Activated CD4-positive, alpha-beta T cell treated with anti-CD3 and anti-CD28 coated beads, Interleukin-2, amount 10 ng/mL, durations not matched to agents 7 days and 5 days (primary cell): ENCODE measurements at regions not wholly inside any gene's neighbourhood (a gene's known extent, or its start where the extent isn't known, plus 50 kb on each side); places are given as distances from the start of the nearest gene placed in this dataset.

Experiments
- CTCF ChIA-PET: fragments of 350-600 bp; sonication (Branson Sonifier 250); formaldehyde crosslinking; loops from one replicate; lab custom pipeline; 2021; ENCODE audit warnings: antibody characterized with exemption; lab: Charles Lee
- POLR2A ChIA-PET: fragments of 350-600 bp; sonication (Branson Sonifier 250); formaldehyde crosslinking; loops from one replicate; lab custom pipeline; 2021; ENCODE audit warnings: antibody characterized with exemption; lab: Charles Lee
- DNase-seq: peaks from one replicate; pipeline ENCODE4 v3.0.0-alpha.2; 2020
- H3K27ac Mint-ChIP-seq: one replicate; pipeline ENCODE4 v1.8.0; 2021; ENCODE audit warnings: mild to moderate bottlenecking, moderate library complexity, mixed read lengths
- H3K27me3 Mint-ChIP-seq: one replicate; pipeline ENCODE4 v1.8.0; 2021; ENCODE audit warnings: mixed read lengths
- H3K36me3 Mint-ChIP-seq: one replicate; pipeline ENCODE4 v1.8.0; 2021; ENCODE audit warnings: low read depth, mixed read lengths
- H3K4me1 Mint-ChIP-seq: one replicate; pipeline ENCODE4 v1.8.0; 2021; ENCODE audit warnings: mixed read lengths
- H3K4me3 Mint-ChIP-seq: one replicate; pipeline ENCODE4 v1.8.0; 2021; ENCODE audit warnings: mild to moderate bottlenecking, moderate library complexity, mixed read lengths
- H3K9me3 Mint-ChIP-seq: one replicate; pipeline ENCODE4 v1.8.0; 2021; ENCODE audit warnings: mixed read lengths

DNA sequence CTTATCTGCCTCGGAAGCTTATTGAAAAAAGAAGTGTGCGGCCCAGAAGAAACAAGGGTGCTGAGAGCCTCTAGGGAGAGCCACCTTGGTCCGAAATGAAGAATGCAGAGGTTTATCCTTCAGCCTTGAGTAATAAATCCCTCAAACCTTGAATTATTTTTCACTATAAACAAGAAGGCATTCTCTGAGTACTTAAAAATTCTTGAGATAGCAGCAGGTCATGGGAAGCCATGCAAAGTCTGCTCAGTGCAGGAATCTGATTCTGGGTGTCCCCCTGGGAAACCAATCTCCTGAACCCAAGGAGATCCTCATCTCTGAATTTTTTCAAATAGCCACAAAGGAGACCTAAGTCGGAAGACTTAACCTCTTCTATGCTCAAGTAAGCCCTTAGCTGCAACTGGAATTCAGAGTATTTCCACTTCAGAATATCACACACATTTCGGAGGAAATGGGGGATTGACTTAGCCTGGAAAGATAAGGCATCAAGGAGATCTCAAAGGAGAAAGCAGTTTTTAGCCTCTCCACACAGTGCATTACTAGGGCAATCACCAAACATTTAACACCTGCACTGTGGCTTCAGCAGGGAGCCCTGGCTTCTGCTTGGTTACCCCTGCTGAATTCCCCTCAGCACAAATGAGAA is 365.0 kb downstream of the ETS1 start:
- ChIA-PET POLR2A (no interaction called here), CTCF (interaction anchor here (0.5 to 1.1 kb wide), 3 partner anchors 12 to 258 kb away, joined by 3 to 4 read pairs (median 3); no protein-coding TSS in a partner anchor)
- H3K4me3 Mint-ChIP-seq: no peak overlapping the region
- peaks cover 3% of the 10 kb centered on the region for H3K9me3 Mint-ChIP-seq
- no peaks in the 10 kb centered on the region for H3K27me3 Mint-ChIP-seq
- H3K4me1 Mint-ChIP-seq: peaks cover 20% of the 10 kb centered on the region
- H3K27ac Mint-ChIP-seq: no peak overlapping the region
- DNase-seq: no peak
- no peaks in the 10 kb centered on the region for H3K36me3 Mint-ChIP-seq

DNA sequence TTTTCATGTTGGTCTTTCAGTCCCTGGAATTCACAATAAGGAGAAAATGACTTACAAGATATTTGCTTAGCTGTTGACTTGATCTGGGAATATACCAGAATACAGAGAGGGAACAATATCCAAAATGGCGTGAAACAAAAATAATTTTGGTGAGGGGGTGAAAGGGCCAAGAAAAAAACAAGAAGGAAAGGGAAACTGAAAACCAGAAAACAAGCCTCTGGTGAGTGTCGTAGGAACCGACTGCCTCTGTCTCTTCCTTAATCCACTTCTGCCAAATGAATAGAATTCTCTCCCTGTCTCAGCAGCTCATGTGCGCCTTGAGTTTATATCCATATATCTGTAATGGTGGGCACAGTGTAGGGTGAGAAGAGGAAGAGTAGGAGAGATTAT is 367.6 kb downstream of the ETS1 start:
- Mint-ChIP-seq H3K9me3 (peaks cover 7% of the 10 kb centered on the region), H3K4me1 (peaks cover 8% of the 10 kb centered on the region), H3K4me3 (no peak overlapping the region), H3K27ac (no peak overlapping the region), H3K27me3 (no peaks in the 10 kb centered on the region), H3K36me3 (no peaks in the 10 kb centered on the region)
- ChIA-PET POLR2A (no interaction called here), CTCF (interaction anchor here (1.0 kb wide), 1 partner anchor 191 kb away, joined by 3 read pairs; no protein-coding TSS in a partner anchor)
- no peak for DNase-seq

DNA sequence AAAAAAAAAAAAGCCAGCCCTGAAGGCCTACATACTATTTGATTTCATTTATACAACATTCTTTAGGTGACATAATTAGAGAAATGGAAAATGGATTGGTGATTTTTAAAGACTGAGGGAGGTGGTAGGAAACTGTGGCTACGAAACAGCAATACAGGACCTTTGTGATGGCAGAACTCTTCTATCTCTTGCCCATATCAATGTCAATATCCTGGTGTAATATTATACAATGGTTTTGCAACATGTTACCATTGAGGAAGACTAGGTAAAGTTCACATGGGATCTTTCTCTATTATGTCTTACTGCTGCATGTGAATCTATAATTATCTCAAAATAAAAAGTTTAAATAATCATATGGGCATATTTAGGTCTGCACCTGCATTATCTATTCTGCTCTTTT is 371.2 kb downstream of the ETS1 start:
- H3K4me3 Mint-ChIP-seq: no peak overlapping the region
- H3K36me3 Mint-ChIP-seq: no peaks in the 10 kb centered on the region
- POLR2A ChIA-PET: no interaction called here
- peaks cover 2% of the 10 kb centered on the region for H3K4me1 Mint-ChIP-seq
- no peak overlapping the region for H3K27ac Mint-ChIP-seq
- no peak for DNase-seq
- no peaks in the 10 kb centered on the region for H3K27me3 Mint-ChIP-seq
- peaks cover 13% of the 10 kb centered on the region for H3K9me3 Mint-ChIP-seq
- CTCF ChIA-PET: no interaction called here

DNA sequence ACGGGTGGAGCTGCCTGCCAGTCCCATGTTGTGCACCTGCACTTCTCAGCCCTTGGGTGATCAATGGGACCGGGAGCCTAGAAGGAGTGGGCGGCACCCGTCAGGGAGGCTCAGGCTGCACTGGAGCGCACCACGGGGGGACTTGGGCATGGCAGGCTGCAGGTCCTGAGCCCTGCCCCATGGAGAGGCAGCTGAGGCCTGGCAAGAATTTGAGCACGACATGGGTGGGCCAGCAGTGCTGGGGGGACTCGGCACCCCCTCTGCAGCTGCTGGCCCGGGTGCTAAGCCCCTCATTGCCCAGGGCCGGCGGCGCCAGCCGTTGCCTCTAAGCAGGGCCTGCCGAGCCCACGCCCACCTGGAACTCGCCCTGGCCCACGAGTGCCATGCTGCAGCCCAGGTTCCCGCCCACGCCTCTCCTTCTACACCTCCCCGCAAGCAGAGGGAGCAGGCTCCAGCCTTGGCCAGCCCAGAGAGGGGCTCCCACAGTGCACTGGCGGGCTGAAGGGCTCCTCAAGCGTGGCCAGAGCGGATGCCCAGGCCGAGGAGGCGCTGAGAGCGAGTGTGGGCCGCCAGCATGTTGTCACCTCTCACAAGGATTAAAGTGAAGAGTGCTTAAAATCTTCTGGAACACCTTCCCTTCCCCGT is 372.0 kb downstream of the ETS1 start:
- CTCF ChIA-PET: interaction anchor here (1.4 kb wide), 1 partner anchor 75 kb away, joined by 3 read pairs; no protein-coding TSS in a partner anchor

DNA sequence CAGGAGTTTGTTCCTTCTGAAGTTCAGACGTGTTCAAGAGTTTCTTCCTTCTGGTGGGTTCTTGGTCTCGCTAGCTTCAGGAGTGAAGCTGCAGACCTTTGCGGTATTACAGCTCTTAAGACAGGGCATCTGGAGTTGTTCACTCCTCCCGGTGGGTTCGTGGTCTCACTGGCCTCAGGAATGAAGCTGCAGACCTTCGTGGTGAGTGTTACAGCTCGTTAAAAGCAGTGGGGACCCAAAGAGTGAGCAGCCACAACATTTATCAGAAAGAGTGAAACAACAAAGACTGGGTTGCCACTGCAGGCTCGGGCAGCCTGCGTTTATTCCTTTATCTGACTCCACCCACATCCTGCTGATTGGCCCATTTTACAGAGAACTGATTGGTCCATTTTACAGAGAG is 373.1 kb downstream of the ETS1 start:
- H3K27me3 Mint-ChIP-seq: no peaks in the 10 kb centered on the region
- H3K9me3 Mint-ChIP-seq: peaks cover 13% of the 10 kb centered on the region
- no peak overlapping the region for H3K27ac Mint-ChIP-seq
- no peak overlapping the region for H3K4me3 Mint-ChIP-seq
- POLR2A ChIA-PET: no interaction called here
- CTCF ChIA-PET: interaction anchor here (0.6 to 1.4 kb wide), 2 partner anchors 63 to 76 kb away, joined by 3 read pairs; no protein-coding TSS in a partner anchor
- H3K36me3 Mint-ChIP-seq: no peaks in the 10 kb centered on the region
- DNase-seq: no peak
- H3K4me1 Mint-ChIP-seq: no peaks in the 10 kb centered on the region

More for the DNA sequence above, 372.0 kb downstream of the ETS1 start:
- no peak for DNase-seq
- H3K36me3 Mint-ChIP-seq: no peaks in the 10 kb centered on the region
- no peak overlapping the region for H3K27ac Mint-ChIP-seq
- H3K4me3 Mint-ChIP-seq: no peak overlapping the region
- no peaks in the 10 kb centered on the region for H3K27me3 Mint-ChIP-seq
- H3K4me1 Mint-ChIP-seq: peaks cover 2% of the 10 kb centered on the region
- POLR2A ChIA-PET: no interaction called here
- H3K9me3 Mint-ChIP-seq: peaks cover 13% of the 10 kb centered on the region

DNA sequence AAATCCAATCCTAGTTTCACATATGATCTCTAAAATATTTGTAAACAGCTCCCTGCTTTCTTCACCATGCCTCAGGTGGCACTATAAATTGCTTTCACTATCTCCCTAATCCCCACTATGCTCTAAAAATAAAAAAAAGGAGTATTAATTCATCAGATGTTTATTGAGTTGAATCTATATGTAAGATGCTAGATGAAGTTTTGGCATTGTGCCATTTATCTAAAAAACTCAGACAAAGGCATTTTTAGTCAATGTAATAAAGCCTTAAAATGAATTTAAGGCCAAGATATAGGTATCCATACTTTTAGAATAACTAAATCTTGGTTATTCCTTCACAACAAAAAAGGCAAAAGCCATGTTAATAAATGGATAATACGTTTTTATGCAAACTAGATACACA is 373.9 kb downstream of the ETS1 start:
- CTCF ChIA-PET: no interaction called here
- peaks cover 13% of the 10 kb centered on the region for H3K9me3 Mint-ChIP-seq
- DNase-seq: no peak
- peaks cover 2% of the 10 kb centered on the region for H3K4me1 Mint-ChIP-seq
- H3K36me3 Mint-ChIP-seq: no peaks in the 10 kb centered on the region
- POLR2A ChIA-PET: no interaction called here
- no peak overlapping the region for H3K27ac Mint-ChIP-seq
- H3K27me3 Mint-ChIP-seq: no peaks in the 10 kb centered on the region
- no peak overlapping the region for H3K4me3 Mint-ChIP-seq

DNA sequence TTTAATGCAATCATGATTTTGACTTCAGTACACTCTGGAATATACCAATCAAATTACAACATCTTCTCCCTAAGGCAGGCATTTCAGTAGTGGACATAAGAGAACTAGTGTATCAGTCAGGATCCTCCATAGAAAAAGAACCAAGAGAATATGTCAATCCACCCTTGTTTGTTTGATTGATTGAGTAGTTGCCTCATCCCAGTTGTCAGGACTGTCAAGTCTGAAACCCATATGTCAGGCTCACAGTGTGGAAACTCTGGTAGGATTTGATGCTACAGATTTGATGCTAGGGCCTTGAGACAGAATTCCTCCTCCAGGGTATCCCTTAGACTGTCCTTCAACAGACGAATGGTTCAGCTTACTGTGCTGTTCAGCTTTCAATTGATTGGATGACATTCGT is 375.0 kb downstream of the ETS1 start:
- H3K36me3 Mint-ChIP-seq: peaks cover 2% of the 10 kb centered on the region
- POLR2A ChIA-PET: no interaction called here
- DNase-seq: no peak
- no peak overlapping the region for H3K27ac Mint-ChIP-seq
- no peak overlapping the region for H3K4me3 Mint-ChIP-seq
- CTCF ChIA-PET: interaction anchor here (0.6 to 1.1 kb wide), 2 partner anchors 11 to 320 kb away, joined by 3 read pairs; no protein-coding TSS in a partner anchor
- H3K27me3 Mint-ChIP-seq: no peaks in the 10 kb centered on the region
- H3K4me1 Mint-ChIP-seq: peaks cover 4% of the 10 kb centered on the region
- H3K9me3 Mint-ChIP-seq: peaks cover 15% of the 10 kb centered on the region

DNA sequence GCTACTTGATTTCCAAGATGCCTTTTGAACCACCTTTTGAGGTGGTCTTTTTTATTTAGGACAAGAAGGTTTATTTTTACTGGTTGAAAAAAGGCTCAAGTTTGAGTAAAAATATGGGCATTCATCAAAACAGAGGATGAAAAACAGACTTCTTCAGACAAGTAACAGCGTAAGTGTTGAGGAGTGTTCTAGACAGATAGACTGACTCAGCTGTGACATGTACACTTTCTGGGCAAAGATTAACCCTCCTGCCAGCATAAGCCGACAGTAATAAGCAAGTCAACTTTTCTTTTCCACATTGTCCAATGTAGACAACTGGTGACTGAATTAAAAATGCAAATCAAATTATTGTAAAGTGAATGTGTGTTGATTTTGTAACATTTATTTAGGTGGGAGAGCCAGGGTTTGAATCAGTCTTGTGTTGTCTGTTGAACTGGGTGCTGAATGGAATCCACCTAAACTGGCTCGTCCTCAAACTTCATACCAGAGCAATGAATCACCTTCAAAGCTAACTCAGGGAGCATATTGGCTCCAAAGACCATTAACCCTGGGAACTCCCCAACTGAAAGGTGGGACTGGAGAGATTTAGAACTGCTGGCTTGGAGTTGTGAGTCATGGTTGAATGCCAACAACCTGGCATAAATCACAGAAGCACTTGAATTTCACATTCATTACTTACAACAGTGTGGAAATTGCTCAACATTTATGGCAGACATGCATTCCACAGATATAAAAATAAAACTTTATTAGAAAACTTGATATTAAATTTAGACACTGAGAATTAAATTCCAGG is 377.0 kb downstream of the ETS1 start:
- POLR2A ChIA-PET: no interaction called here

DNA sequence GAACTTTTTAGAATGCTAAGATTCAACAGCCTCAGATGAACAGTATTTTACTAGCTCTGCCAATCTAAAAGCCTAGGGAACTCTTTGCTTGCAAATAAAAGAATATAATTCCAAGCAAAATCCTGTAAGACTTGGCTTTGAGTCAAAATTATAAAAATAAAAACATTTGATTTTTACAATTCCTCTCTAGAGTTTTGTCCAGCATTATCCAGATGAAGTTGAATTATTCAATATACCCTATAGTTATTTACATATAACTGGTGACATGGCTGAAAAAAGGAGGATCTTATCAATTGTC is 378.3 kb downstream of the ETS1 start:
- CTCF ChIA-PET: interaction anchor here (0.9 to 1.7 kb wide), 2 partner anchors 13 to 622 kb away, joined by 3 to 5 read pairs; no protein-coding TSS in a partner anchor

More for the DNA sequence above, 377.0 kb downstream of the ETS1 start:
- Mint-ChIP-seq H3K27me3 (no peaks in the 10 kb centered on the region), H3K36me3 (peaks cover 6% of the 10 kb centered on the region), H3K4me1 (peaks cover 4% of the 10 kb centered on the region), H3K4me3 (no peak overlapping the region), H3K27ac (no peak overlapping the region), H3K9me3 (peaks cover 22% of the 10 kb centered on the region)
- CTCF ChIA-PET: interaction anchor here (0.7 kb wide), 1 partner anchor 11 kb away, joined by 3 read pairs; no protein-coding TSS in a partner anchor
- DNase-seq: no peak

DNA sequence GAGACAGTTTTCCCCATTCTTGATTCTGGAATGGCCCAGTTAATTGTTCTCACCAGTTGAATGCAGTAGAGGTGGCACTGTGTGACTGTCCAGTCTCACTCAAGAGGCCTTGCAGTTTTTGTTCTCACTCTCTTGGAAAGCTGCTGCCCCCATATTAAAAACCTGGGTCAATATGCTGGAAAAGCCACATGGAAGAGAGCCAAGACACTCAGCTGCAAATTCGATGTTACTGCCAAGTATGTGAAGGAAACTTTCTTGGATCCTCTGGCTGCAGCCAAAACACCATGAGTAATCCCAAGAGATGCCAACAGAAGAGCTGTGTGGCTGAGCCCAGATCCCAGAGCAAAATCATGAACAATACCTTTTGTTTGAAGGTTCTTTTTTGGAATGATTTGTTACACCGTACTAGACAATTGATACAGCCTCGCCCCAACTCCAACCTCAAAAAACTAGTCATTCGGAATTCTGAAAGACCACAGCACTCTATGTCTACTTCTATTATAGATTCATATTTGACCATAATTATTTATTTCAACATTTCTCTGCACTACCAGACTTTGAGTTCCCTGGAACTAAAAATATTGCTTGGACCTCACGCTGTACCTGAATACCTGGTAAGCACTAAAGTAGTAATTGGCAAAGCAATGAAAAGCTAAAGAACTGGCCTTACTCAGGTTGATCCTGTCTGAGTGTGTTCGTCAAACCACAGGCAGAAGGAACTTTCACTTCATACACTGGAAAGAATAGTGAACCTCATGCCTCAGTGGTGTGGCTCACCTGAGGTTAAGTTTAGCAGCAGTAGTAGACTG is 378.8 kb downstream of the ETS1 start:
- peaks cover 12% of the 10 kb centered on the region for H3K9me3 Mint-ChIP-seq
- H3K4me3 Mint-ChIP-seq: no peak overlapping the region
- H3K4me1 Mint-ChIP-seq: peaks cover 4% of the 10 kb centered on the region
- ChIA-PET CTCF (interaction anchor here (0.9 to 1.7 kb wide), 2 partner anchors 14 to 623 kb away, joined by 3 to 5 read pairs; no protein-coding TSS in a partner anchor), POLR2A (interaction anchor here (0.5 kb wide), 1 partner anchor 359 kb away, joined by 3 read pairs; no protein-coding TSS in a partner anchor)
- no peak for DNase-seq
- H3K27ac Mint-ChIP-seq: no peak overlapping the region
- no peaks in the 10 kb centered on the region for H3K27me3 Mint-ChIP-seq
- H3K36me3 Mint-ChIP-seq: peaks cover 6% of the 10 kb centered on the region

More for the DNA sequence above, 378.3 kb downstream of the ETS1 start:
- Mint-ChIP-seq H3K4me3 (no peak overlapping the region), H3K9me3 (peaks cover 15% of the 10 kb centered on the region), H3K4me1 (peaks cover 4% of the 10 kb centered on the region), H3K36me3 (peaks cover 6% of the 10 kb centered on the region), H3K27me3 (no peaks in the 10 kb centered on the region), H3K27ac (no peak overlapping the region)
- POLR2A ChIA-PET: interaction anchor here (0.5 kb wide), 1 partner anchor 358 kb away, joined by 3 read pairs; no protein-coding TSS in a partner anchor
- DNase-seq: no peak

DNA sequence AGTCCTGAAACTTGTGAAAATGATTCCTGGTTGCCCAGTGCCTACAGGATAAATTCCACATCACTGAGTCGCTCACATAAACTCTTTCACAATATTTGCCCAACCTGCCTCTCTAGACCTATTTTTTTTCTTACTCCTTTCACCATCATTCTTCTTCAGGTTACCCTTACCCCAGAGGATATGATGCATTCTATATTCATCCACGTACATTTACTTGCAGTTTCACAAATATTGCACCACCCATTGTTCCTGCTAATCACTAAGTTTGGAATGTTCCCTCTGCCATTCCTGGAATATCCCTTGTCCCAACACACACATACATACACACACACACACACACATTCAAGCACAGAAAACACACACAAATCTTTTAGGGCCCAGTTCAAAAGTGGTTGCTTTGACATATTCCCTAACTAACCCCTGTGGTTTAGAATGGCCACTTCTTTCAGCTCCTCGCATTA is 379.5 kb downstream of the ETS1 start:
- peaks cover 12% of the 10 kb centered on the region for H3K9me3 Mint-ChIP-seq
- H3K36me3 Mint-ChIP-seq: peaks cover 6% of the 10 kb centered on the region
- H3K27me3 Mint-ChIP-seq: no peaks in the 10 kb centered on the region
- CTCF ChIA-PET: interaction anchor here (1.5 to 1.7 kb wide), 2 partner anchors 35 to 623 kb away, joined by 5 to 8 read pairs; no protein-coding TSS in a partner anchor
- no peak overlapping the region for H3K4me3 Mint-ChIP-seq
- POLR2A ChIA-PET: no interaction called here
- no peak for DNase-seq
- no peak overlapping the region for H3K27ac Mint-ChIP-seq
- H3K4me1 Mint-ChIP-seq: peaks cover 4% of the 10 kb centered on the region

DNA sequence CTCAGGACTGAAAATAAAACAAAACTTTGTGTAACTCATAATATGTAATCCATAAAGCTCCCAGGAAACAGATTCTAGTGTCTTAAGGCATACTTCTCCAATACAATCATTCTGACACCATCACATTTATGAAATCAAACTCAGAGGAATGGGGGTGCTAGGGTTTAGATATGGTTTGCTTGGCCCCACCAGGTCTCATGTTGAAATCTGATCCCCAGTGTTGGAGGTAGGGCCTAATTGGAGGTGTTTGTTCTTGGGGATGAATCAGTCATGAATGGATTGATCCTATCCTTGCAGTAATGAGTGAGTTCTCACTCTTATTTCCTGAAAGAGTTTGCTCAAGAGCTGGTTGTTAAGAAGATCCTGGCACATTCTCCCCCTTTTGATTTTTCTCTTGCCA is 380.9 kb downstream of the ETS1 start:
- peaks cover 8% of the 10 kb centered on the region for H3K4me1 Mint-ChIP-seq
- H3K9me3 Mint-ChIP-seq: peaks cover 12% of the 10 kb centered on the region
- no peak overlapping the region for H3K4me3 Mint-ChIP-seq
- H3K36me3 Mint-ChIP-seq: peaks cover 6% of the 10 kb centered on the region
- POLR2A ChIA-PET: no interaction called here
- no peak overlapping the region for H3K27ac Mint-ChIP-seq
- DNase-seq: no peak
- CTCF ChIA-PET: interaction anchor here (1.5 kb wide), 1 partner anchor 34 kb away, joined by 8 read pairs; no protein-coding TSS in a partner anchor
- H3K27me3 Mint-ChIP-seq: no peaks in the 10 kb centered on the region
